MCF 10A (cell line): ENCODE measurements at regions not wholly inside any gene's neighbourhood (a gene's known extent, or its start where the extent isn't known, plus 50 kb on each side); places are given as distances from the start of the nearest gene placed in this dataset.

Source experiments
- BruUV-seq: library from RNA; stranded (reverse); fragments of 400-500 nt; replicated peaks from 2 replicates; lab custom pipeline; 2021; lab: Mats Ljungman, UMichigan
- CTCF ChIA-PET: fragments of 300-600 bp; sonication (Branson Sonifier 250); formaldehyde crosslinking; extraction: SDS; loops from one replicate; lab custom pipeline; 2021; ENCODE audit warnings: antibody characterized with exemption, inconsistent platforms; lab: Yijun Ruan, JAX
- POLR2A ChIA-PET: fragments of 300-600, 350-650 bp; sonication (Branson Sonifier 250); formaldehyde crosslinking; extraction: SDS; loops from one replicate; lab custom pipeline; 2020; ENCODE audit warnings: antibody characterized with exemption, inconsistent platforms; lab: Yijun Ruan, JAX
- DNase-seq: peaks from one replicate; pipeline ENCODE4 v3.0.0-alpha.2; 2018; ENCODE audit not compliant: unreplicated experiment
- H3K27ac Mint-ChIP-seq: one replicate; pipeline ENCODE4 v1.8.0; 2022; ENCODE audit warnings: mild to moderate bottlenecking, low read depth, mixed read lengths; ENCODE audit not compliant: unreplicated experiment
- H3K27me3 Mint-ChIP-seq: one replicate; pipeline ENCODE4 v1.8.0; 2022; ENCODE audit warnings: mixed read lengths; ENCODE audit not compliant: insufficient read depth, unreplicated experiment
- H3K36me3 Mint-ChIP-seq: one replicate; pipeline ENCODE4 v1.8.0; 2022; ENCODE audit warnings: mild to moderate bottlenecking, moderate library complexity, mixed read lengths; ENCODE audit not compliant: insufficient read depth, unreplicated experiment
- H3K4me1 Mint-ChIP-seq: one replicate; pipeline ENCODE4 v1.8.0; 2022; ENCODE audit warnings: mixed read lengths; ENCODE audit not compliant: insufficient read depth, unreplicated experiment
- H3K4me3 Mint-ChIP-seq: one replicate; pipeline ENCODE4 v1.8.0; 2022; ENCODE audit warnings: mild to moderate bottlenecking, moderate library complexity, mixed read lengths; ENCODE audit not compliant: unreplicated experiment
- H3K9me3 Mint-ChIP-seq: one replicate; pipeline ENCODE4 v1.8.0; 2022; ENCODE audit warnings: mixed read lengths; ENCODE audit not compliant: unreplicated experiment
- intact Hi-C: fragments of 100-400 bp; cut with micrococcal nuclease; formaldehyde crosslinking; loops from 2 replicates; pipeline ENCODE4 v1.14.1; 2022
- TF ChIP-seq, protein P1 (sequence below): fragments of 200-600 bp; IDR thresholded peaks from one replicate; pipeline ENCODE4 v1.8.0; 2022; ENCODE audit warnings: antibody characterized with exemption, mild to moderate bottlenecking; ENCODE audit not compliant: unreplicated experiment

DNA sequence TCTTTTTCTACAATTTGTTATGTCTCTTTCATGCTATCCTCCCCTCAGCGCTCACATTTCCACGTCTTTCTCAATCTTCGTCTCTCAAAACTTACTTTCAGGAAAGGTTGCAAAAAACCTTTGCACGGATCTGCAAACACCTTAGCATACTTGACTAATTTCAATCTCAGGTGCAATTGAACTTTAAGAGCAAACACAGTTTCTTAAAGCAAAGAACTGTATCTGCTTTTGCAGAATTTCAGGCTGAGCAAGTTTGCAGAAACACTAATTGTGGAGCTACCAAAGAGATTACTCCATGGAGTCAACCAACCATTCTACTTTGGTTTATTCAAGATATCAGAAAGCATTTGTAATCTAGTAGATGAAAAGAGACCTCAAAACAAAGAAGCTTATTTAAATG is 668.2 kb upstream of the MARCKS start:
- no peak overlapping the region for H3K27ac Mint-ChIP-seq
- H3K27me3 Mint-ChIP-seq = no peaks in the 10 kb centered on the region
- no peaks in the 10 kb centered on the region for H3K9me3 Mint-ChIP-seq
- H3K36me3 Mint-ChIP-seq = no peaks in the 10 kb centered on the region
- no peak overlapping the region for H3K4me3 Mint-ChIP-seq
- no peaks in the 10 kb centered on the region for H3K4me1 Mint-ChIP-seq
- no TSS peak for BruUV-seq
- POLR2A ChIA-PET = no interaction called here
- CTCF ChIA-PET = no interaction called here
- TF ChIP-seq, protein P1, sequence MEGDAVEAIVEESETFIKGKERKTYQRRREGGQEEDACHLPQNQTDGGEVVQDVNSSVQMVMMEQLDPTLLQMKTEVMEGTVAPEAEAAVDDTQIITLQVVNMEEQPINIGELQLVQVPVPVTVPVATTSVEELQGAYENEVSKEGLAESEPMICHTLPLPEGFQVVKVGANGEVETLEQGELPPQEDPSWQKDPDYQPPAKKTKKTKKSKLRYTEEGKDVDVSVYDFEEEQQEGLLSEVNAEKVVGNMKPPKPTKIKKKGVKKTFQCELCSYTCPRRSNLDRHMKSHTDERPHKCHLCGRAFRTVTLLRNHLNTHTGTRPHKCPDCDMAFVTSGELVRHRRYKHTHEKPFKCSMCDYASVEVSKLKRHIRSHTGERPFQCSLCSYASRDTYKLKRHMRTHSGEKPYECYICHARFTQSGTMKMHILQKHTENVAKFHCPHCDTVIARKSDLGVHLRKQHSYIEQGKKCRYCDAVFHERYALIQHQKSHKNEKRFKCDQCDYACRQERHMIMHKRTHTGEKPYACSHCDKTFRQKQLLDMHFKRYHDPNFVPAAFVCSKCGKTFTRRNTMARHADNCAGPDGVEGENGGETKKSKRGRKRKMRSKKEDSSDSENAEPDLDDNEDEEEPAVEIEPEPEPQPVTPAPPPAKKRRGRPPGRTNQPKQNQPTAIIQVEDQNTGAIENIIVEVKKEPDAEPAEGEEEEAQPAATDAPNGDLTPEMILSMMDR = no peak
- DNase-seq = no peak
- intact Hi-C loops = no loop called here

DNA sequence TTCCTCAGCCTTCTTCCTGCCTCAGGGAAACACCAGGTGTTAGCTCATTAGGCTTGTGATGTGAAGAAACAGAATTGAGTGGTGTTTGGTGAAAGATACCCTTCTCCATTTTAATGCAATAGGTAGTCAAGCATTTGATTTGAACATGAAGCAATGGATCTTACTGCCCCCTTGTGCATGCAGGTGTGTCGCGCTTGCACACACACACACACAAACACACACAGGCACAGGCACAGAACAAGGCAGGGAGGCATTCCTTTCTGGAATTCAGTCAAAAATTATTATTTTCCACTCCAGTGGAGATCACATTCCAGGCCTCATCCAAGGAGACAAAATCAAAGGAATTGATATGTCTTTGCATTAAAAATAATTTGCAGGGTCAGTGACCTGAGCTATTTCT is 667.0 kb upstream of the MARCKS start:
- ChIA-PET CTCF (interaction anchor here (0.7 to 1.0 kb wide), 2 partner anchors 9 to 385 kb away, joined by 3 read pairs; no protein-coding TSS in a partner anchor), POLR2A (no interaction called here)
- intact Hi-C loops = loop anchor here (1.0 kb wide), 1 partner anchor 410 kb away; no protein-coding TSS in a partner anchor
- Mint-ChIP-seq H3K36me3 (no peaks in the 10 kb centered on the region), H3K27me3 (no peaks in the 10 kb centered on the region), H3K4me3 (no peak overlapping the region), H3K4me1 (no peaks in the 10 kb centered on the region), H3K9me3 (no peaks in the 10 kb centered on the region), H3K27ac (no peak overlapping the region)
- BruUV-seq = no TSS peak
- peak; percentile 14 for DNase-seq
- TF ChIP-seq, protein P1 = peak; percentile 16

DNA sequence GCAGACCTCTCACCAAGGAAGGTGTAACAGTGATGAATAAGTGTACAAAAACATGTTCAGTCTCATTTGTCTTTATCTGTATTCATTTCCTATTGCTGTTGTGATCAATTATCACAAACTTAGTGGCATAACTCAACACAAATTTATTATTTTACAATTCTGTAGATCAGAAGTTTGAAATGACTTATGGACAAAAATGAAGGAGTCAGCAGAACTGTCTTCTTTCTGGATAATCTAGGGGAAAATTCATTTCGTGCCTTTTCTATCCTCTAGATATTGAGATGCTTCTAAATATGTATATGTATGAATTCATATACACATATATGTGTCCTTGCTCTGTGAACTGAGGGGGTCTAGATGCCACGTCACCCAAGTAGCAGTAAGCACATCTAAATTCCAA is 663.1 kb upstream of the MARCKS start:
- BruUV-seq = no TSS peak
- ChIA-PET CTCF (no interaction called here), POLR2A (no interaction called here)

DNA sequence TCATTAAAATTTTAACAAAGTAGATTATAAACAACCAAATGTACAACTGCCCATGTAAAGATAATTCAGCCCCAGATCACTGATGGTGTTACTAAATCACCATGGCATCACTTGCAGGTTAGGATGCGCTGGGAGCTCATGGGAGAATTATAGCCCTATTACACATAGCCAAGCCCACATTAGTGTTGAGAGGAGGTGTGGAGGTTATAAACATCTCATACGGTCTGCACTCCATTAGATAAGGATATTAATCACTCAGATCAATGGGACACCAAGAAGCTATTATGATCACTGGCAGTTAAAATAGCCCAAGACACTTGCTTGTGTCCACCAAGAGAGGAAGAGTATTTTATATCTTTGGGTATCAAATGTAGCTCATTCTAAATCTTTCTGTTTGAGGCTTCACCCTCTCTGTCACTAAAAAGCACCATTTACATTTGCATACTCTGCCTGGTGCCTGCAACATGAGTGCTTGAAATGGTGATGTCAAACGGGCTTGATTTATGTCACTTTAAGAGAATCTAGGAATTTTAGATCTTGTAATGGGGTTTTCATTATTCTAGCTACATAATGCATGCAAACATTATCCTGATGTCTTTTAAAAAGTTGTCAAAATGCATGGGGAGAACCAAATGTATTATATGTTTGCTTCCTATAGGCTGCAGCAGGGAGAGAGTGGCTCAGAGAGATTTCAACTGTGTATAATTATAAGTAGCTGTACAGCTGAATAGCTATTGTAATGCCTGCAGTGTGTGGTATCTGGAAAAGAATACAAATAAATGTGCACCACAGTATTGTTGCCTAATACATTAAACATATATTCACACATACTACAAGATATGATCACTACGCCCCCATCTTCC is 654.1 kb upstream of the MARCKS start:
- H3K4me3 Mint-ChIP-seq = no peak overlapping the region
- H3K4me1 Mint-ChIP-seq = no peaks in the 10 kb centered on the region
- TF ChIP-seq, protein P1 = no peak
- intact Hi-C loops = no loop called here
- no TSS peak for BruUV-seq
- no peaks in the 10 kb centered on the region for H3K9me3 Mint-ChIP-seq
- DNase-seq = no peak
- no peak overlapping the region for H3K27ac Mint-ChIP-seq
- CTCF ChIA-PET = interaction anchor here (0.6 to 0.7 kb wide), 2 partner anchors 69 to 193 kb away, joined by 3 to 5 read pairs; no protein-coding TSS in a partner anchor
- POLR2A ChIA-PET = no interaction called here
- H3K36me3 Mint-ChIP-seq = no peaks in the 10 kb centered on the region
- H3K27me3 Mint-ChIP-seq = no peaks in the 10 kb centered on the region

More for the DNA sequence above, 663.1 kb upstream of the MARCKS start:
- Mint-ChIP-seq H3K27ac (no peak overlapping the region), H3K4me1 (no peaks in the 10 kb centered on the region), H3K36me3 (no peaks in the 10 kb centered on the region), H3K4me3 (no peak overlapping the region), H3K27me3 (no peaks in the 10 kb centered on the region), H3K9me3 (no peaks in the 10 kb centered on the region)
- TF ChIP-seq, protein P1 = no peak
- intact Hi-C loops = no loop called here
- no peak for DNase-seq
